Erythroblast (primary cell): ENCODE measurements at regions not wholly inside any gene's neighbourhood (a gene's known extent, or its start where the extent isn't known, plus 50 kb on each side); places are given as distances from the start of the nearest gene placed in this dataset.

ENCODE experiments used
- GATA1 ChIP-seq: IDR thresholded peaks from 2 replicates; pipeline ENCODE4 v1.6.1; 2011; ENCODE audit warnings: low read depth, mild to moderate bottlenecking, control low read depth, low read length, moderate library complexity
- POLR2A ChIP-seq: IDR thresholded peaks from 2 replicates; pipeline ENCODE4 v1.6.1; 2011; ENCODE audit warnings: mild to moderate bottlenecking, low read length

- TF ChIP-seq POLR2A (no peak), GATA1 (no peak)
Measured at GRCh38 chr10:130810856-130811255, 500.7 kb downstream of the TCERG1L start.
